ENCODE measurements at regions not wholly inside any gene's neighbourhood (a gene's known extent, or its start where the extent isn't known, plus 50 kb on each side); places are given as distances from the start of the nearest gene placed in this dataset.

GRCh38 chr9:126114409-126114760, 212.2 kb upstream of the MVB12B start:
- H3K27ac ChIP-seq = no peak overlapping the region
- no peak overlapping the region for H3K4me3 ChIP-seq
- DNase-seq = no peak
- H3K4me1 ChIP-seq = no peaks in the 10 kb centered on the region
- TF ChIP-seq POLR2A (IDR thresholded peaks at IDR 0.05) = no peak
- TF ChIP-seq, protein P1, sequence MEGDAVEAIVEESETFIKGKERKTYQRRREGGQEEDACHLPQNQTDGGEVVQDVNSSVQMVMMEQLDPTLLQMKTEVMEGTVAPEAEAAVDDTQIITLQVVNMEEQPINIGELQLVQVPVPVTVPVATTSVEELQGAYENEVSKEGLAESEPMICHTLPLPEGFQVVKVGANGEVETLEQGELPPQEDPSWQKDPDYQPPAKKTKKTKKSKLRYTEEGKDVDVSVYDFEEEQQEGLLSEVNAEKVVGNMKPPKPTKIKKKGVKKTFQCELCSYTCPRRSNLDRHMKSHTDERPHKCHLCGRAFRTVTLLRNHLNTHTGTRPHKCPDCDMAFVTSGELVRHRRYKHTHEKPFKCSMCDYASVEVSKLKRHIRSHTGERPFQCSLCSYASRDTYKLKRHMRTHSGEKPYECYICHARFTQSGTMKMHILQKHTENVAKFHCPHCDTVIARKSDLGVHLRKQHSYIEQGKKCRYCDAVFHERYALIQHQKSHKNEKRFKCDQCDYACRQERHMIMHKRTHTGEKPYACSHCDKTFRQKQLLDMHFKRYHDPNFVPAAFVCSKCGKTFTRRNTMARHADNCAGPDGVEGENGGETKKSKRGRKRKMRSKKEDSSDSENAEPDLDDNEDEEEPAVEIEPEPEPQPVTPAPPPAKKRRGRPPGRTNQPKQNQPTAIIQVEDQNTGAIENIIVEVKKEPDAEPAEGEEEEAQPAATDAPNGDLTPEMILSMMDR (IDR thresholded peaks at IDR 0.05) = no peak
- no peaks in the 10 kb centered on the region for H3K27me3 ChIP-seq
- H3K9me3 ChIP-seq = no peaks in the 10 kb centered on the region
- H3K36me3 ChIP-seq = no peaks in the 10 kb centered on the region

GRCh38 chr9:126114850-126115460, 211.7 kb upstream of the MVB12B start:
- Histone ChIP-seq H3K4me1 (no peaks in the 10 kb centered on the region), H3K36me3 (no peaks in the 10 kb centered on the region), H3K27me3 (no peaks in the 10 kb centered on the region), H3K4me3 (no peak overlapping the region), H3K9me3 (no peaks in the 10 kb centered on the region), H3K27ac (no peak overlapping the region)
- TF ChIP-seq POLR2A (IDR thresholded peaks at IDR 0.05) = no peak
- TF ChIP-seq, protein P1 (IDR thresholded peaks at IDR 0.05) = no peak
- no peak for DNase-seq

DNA sequence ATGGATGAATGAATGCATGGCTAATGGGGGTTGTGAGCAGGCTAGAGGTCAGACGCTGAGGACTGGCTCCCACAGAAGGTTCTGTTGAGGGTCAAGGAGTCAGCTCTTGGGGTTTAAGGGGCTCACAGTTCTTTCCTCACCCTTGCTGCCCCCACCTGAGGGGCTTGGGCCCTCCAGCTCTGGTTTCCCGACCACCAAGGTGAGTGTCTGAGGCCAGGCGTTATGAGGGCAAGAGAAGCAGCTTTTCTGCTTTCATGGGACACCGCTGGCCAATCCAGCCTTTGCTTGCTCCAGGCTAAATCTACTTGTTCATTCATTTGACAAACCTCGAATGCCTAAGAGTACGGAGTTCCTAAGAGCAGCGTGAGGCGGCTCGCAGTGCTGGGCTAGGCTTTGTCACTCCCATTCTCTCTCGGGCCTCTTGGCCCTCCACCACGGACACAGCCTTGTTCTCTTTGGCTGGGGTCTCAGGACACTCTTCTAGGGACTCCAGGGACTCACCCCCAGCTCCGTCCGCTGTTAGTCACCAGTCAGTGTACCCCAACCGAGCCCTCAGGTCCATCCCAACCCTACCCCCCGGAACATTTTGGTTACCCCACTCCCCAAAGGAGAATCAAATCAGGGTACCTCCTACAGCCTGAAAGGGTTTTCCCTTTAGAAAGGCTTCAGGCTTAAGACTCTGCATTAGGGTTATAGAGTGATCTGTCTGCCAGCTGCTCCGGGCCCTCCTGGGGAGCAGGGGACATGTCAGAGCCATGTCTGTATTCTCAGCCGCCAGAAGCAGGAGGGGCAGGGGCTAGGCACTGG, 210.1 kb upstream of the MVB12B start:
- TF ChIP-seq, protein P1 (IDR thresholded peaks at IDR 0.05) = no peak
- Histone ChIP-seq H3K4me1 (no peaks in the 10 kb centered on the region), H3K27ac (no peak overlapping the region), H3K27me3 (no peaks in the 10 kb centered on the region), H3K36me3 (no peaks in the 10 kb centered on the region), H3K9me3 (no peaks in the 10 kb centered on the region), H3K4me3 (no peak overlapping the region)
- DNase-seq = no peak

DNA sequence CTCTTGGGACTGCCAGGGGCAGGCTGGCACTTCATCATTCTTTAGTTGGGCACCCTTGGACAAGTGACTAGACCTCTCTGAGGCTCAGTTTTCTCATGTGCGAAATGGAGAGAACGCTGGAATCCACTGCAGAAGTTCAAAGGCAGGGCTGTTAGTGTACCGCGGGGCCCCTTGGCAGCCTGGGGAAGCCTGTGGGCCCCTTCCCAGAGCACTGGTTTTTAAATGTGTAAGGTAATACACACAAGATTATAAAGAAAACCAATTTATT, 209.5 kb upstream of the MVB12B start:
- H3K36me3 ChIP-seq = no peaks in the 10 kb centered on the region
- no peaks in the 10 kb centered on the region for H3K27me3 ChIP-seq
- no peak for TF ChIP-seq POLR2A (IDR thresholded peaks at IDR 0.05)
- TF ChIP-seq, protein P1 (IDR thresholded peaks at IDR 0.05) = no peak
- H3K9me3 ChIP-seq = no peaks in the 10 kb centered on the region
- no peaks in the 10 kb centered on the region for H3K4me1 ChIP-seq
- H3K4me3 ChIP-seq = no peak overlapping the region
- no peak for DNase-seq
- H3K27ac ChIP-seq = no peak overlapping the region

DNA sequence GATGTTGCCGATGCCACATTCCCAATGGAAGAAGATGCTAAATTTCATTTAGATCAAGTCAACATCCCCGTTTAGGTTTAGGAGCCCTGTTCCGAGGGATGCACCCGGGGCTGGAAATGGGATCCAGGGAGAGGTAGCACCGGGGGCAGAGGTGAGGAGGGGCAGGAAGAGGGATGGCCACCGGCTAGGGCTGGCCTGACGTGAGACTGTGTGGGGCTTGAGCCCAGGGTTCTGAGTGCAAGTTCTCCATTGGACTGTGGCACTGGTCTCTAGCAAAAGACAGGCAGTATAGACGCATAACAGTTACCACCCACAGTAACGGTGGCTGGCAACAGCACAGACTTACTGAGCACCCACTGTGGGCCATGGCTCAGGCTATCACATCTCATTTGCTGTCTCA, 209.0 kb upstream of the MVB12B start:
- Histone ChIP-seq H3K27ac (no peak overlapping the region), H3K27me3 (no peaks in the 10 kb centered on the region), H3K4me3 (no peak overlapping the region), H3K4me1 (no peaks in the 10 kb centered on the region), H3K36me3 (no peaks in the 10 kb centered on the region), H3K9me3 (no peaks in the 10 kb centered on the region)
- no peak for DNase-seq
- TF ChIP-seq, protein P1 (IDR thresholded peaks at IDR 0.05) = no peak
- TF ChIP-seq POLR2A (IDR thresholded peaks at IDR 0.05) = no peak

All from Peyer's patch (tissue), 4 donors.